Uterus (tissue), 2 donors: ENCODE measurements at regions not wholly inside any gene's neighbourhood (a gene's known extent, or its start where the extent isn't known, plus 50 kb on each side); places are given as distances from the start of the nearest gene placed in this dataset.

Experiments
- POLR2A ChIP-seq, 2 donors: fragments of 450-650 bp; IDR thresholded peaks; one replicate each; pipeline ENCODE4 v1.6.1; 2016; ENCODE audit warnings: antibody characterized with exemption in 2 of 2, mild to moderate bottlenecking in 1 of 2, moderate library complexity in 1 of 2
- TF ChIP-seq, protein P1 (sequence below), 4 experiments: fragments of 200-600 bp in 2 of 4; fragments of 450-650 bp in 2 of 4; sonication (generic) in 2 of 4; IDR thresholded peaks; one replicate each; pipeline ENCODE4 v1.5.1; 2016 to 2019; ENCODE audit warnings: antibody characterized with exemption in 4 of 4, mild to moderate bottlenecking in 2 of 4, moderate library complexity in 1 of 4

- TF ChIP-seq, protein P1, sequence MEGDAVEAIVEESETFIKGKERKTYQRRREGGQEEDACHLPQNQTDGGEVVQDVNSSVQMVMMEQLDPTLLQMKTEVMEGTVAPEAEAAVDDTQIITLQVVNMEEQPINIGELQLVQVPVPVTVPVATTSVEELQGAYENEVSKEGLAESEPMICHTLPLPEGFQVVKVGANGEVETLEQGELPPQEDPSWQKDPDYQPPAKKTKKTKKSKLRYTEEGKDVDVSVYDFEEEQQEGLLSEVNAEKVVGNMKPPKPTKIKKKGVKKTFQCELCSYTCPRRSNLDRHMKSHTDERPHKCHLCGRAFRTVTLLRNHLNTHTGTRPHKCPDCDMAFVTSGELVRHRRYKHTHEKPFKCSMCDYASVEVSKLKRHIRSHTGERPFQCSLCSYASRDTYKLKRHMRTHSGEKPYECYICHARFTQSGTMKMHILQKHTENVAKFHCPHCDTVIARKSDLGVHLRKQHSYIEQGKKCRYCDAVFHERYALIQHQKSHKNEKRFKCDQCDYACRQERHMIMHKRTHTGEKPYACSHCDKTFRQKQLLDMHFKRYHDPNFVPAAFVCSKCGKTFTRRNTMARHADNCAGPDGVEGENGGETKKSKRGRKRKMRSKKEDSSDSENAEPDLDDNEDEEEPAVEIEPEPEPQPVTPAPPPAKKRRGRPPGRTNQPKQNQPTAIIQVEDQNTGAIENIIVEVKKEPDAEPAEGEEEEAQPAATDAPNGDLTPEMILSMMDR (IDR thresholded peaks at IDR 0.05) = no peak
- no peak for TF ChIP-seq POLR2A (IDR thresholded peaks at IDR 0.05)
Observed at GRCh38 chr6:23305325-23305943, 736.1 kb downstream of the HDGFL1 start.
